Muscle of arm (tissue), 1 donor: ENCODE measurements at regions not wholly inside any gene's neighbourhood (a gene's known extent, or its start where the extent isn't known, plus 50 kb on each side); places are given as distances from the start of the nearest gene placed in this dataset.

ENCODE experiments used
- DNase-seq: peaks from one replicate; pipeline ENCODE4 v3.0.0-alpha.2; 2013

GRCh38 chr2:122236152-122236874 is 480.9 kb downstream of the TSN start:
- no peak for DNase-seq

- no peak for DNase-seq
These were observed 481.5 kb downstream of the TSN start for GRCh38 chr2:122236925-122237324.

- DNase-seq: no peak
These were observed 482.0 kb downstream of the TSN start for GRCh38 chr2:122237450-122237849.

- no peak for DNase-seq
These were observed 482.6 kb downstream of the TSN start for GRCh38 chr2:122238006-122238559.

GRCh38 chr2:122239440-122239839 is 484.0 kb downstream of the TSN start:
- no peak for DNase-seq

- DNase-seq: no peak
These were observed 489.3 kb downstream of the TSN start for GRCh38 chr2:122244598-122245229.

GRCh38 chr2:122249673-122250072 is 494.2 kb downstream of the TSN start:
- no peak for DNase-seq

GRCh38 chr2:122251158-122251557 is 495.7 kb downstream of the TSN start:
- peak; percentile 12 for DNase-seq

GRCh38 chr2:122251566-122251965 is 496.1 kb downstream of the TSN start:
- no peak for DNase-seq

- no peak for DNase-seq
These were observed 500.5 kb downstream of the TSN start for GRCh38 chr2:122255924-122256323.

- DNase-seq: peak; percentile 62
These were observed 506.5 kb downstream of the TSN start for GRCh38 chr2:122261911-122262310.

GRCh38 chr2:122263746-122264145 is 508.3 kb downstream of the TSN start:
- DNase-seq: no peak

GRCh38 chr2:122266636-122267035 is 511.2 kb downstream of the TSN start:
- DNase-seq: peak; percentile 49

GRCh38 chr2:122267947-122268346 is 512.5 kb downstream of the TSN start:
- DNase-seq: no peak

- no peak for DNase-seq
These were observed 518.5 kb downstream of the TSN start for GRCh38 chr2:122273785-122274419.

GRCh38 chr2:122277956-122278355 is 522.5 kb downstream of the TSN start:
- DNase-seq: no peak

- no peak for DNase-seq
These were observed 545.3 kb downstream of the TSN start for GRCh38 chr2:122300758-122301157.

- DNase-seq: no peak
These were observed 552.3 kb downstream of the TSN start for GRCh38 chr2:122307763-122308162.

GRCh38 chr2:122315306-122315705 is 559.9 kb downstream of the TSN start:
- peak; percentile 26 for DNase-seq

- DNase-seq: no peak
These were observed 564.2 kb downstream of the TSN start for GRCh38 chr2:122319539-122320132.

- no peak for DNase-seq
These were observed 567.4 kb downstream of the TSN start for GRCh38 chr2:122322815-122323214.

GRCh38 chr2:122323927-122324326 is 568.5 kb downstream of the TSN start:
- DNase-seq: no peak

GRCh38 chr2:122326471-122326870 is 571.0 kb downstream of the TSN start:
- DNase-seq: no peak
